CD4-positive, alpha-beta T cell treated with Interleukin-15 for 4 hours (primary cell): ENCODE measurements at regions not wholly inside any gene's neighbourhood (a gene's known extent, or its start where the extent isn't known, plus 50 kb on each side); places are given as distances from the start of the nearest gene placed in this dataset.

Experiments used
- DNase-seq: peaks from one replicate; pipeline ENCODE4 v3.0.0-alpha.2; 2020; ENCODE audit warnings: low spot score

DNA sequence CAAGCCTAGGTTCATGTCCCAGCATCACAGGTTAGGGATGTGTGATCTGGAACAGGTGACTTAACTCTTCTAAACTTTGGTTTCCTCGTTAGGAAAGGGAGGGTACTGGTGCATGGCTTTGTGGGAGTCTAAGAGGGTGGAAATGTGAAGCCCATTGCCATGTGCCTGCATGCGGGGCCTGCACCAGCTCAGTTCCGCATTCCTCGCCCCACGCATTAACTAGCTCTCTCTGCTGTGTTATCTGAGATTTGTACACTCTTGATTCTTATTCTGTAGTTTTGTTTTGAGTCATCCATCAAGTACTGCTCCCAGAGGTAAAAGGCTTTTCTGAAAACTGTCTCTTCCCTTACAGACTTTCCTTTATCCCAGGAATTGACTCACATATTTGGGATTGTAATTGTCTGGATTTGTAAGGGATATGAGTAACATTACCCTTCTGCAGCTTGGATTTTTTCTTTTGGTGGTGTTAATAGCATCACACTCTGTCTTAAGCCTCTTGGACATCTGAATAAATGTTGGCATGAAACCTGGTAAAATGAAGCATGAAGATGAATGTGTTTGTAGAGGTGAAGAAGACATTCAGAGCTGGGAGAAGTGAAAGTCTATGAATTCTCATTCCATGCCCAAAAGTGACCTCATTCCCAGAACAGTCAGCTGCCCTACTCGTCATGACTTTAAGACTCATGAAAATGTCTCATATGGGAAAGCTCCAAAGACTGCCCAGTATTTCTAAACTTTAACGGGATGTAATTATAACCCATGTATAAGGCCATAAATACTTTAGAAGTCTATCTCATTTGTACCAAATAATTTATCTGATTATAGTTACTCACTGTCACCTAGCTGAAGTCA lies 357.3 kb downstream of the FOXA2 start:
- no peak for DNase-seq

GRCh38 chr20:22223236-22223635 lies 361.1 kb downstream of the FOXA2 start:
- DNase-seq = no peak

- no peak for DNase-seq
Measured at GRCh38 chr20:22217712-22218352, 366.5 kb downstream of the FOXA2 start.

GRCh38 chr20:22216984-22217383 lies 367.4 kb downstream of the FOXA2 start:
- DNase-seq = no peak

DNA sequence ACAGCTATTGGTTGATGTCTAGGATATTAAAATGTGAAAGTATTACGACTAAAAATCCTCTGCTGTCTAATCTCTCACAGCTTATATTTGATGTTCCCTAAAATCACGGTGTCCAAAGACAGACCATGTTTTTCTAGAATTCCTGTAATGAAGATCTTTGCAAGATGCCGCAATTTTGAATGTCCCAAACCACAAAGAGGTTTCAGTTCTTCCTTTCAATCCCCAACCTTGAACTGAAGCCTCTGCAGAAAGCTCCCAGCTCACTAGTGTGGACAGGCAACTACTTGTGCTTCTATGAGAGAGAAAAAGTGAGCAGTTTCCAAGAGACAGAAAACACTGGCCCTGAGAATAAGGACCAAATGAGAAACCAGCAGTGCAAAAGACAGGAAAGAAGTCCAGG lies 370.1 kb downstream of the FOXA2 start:
- DNase-seq = no peak

- DNase-seq = no peak
Measured at GRCh38 chr20:22213271-22213670, 371.1 kb downstream of the FOXA2 start.

DNA sequence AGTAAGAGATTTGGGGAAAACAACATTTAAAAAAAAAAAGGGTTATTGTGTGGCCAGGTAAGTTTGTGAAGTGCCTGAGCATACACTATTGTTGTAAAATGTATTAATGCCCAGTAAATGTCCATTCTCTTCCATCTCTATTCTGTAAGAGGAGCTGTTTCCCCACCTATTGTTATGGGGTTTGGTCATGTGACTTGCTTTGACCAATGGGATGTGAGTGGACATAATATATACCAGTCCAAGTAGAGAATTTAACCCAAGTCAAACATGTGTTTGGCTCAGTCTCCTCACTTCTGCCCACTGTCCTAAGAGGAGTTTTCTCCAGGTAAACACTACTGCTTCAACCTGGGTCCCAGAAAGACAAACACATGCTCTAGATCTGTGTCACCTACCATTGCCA lies 377.1 kb downstream of the FOXA2 start:
- no peak for DNase-seq

DNA sequence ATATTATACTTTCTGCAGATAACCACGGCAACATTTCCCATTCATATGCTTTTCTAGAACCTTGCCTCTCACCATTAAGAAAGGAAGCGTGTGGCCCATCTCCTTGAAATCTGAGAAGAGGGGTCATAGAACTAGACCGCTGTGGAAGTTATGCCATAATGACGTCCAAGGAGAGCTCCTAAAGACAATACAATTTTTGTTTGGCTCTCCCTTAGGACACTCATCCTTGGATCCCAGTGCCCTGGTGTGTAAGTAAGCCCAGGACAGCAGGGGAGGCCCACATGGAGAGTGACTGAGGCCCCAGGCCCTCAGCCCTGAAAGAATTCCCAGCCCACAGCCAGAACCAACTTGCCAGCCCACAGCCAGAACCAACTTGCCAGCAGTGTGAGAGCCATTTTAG lies 379.6 kb downstream of the FOXA2 start:
- no peak for DNase-seq

- DNase-seq = no peak
Measured at GRCh38 chr20:22182148-22182547, 402.2 kb downstream of the FOXA2 start.

- DNase-seq = no peak
Measured at GRCh38 chr20:22180244-22180643, 404.1 kb downstream of the FOXA2 start.

- DNase-seq = no peak
Measured at GRCh38 chr20:22160101-22160652, 424.2 kb downstream of the FOXA2 start.

- no peak for DNase-seq
Measured at GRCh38 chr20:22159276-22159675, 425.1 kb downstream of the FOXA2 start.

- no peak for DNase-seq
Measured at GRCh38 chr20:22127587-22127986, 422.1 kb downstream of the PAX1 start.

DNA sequence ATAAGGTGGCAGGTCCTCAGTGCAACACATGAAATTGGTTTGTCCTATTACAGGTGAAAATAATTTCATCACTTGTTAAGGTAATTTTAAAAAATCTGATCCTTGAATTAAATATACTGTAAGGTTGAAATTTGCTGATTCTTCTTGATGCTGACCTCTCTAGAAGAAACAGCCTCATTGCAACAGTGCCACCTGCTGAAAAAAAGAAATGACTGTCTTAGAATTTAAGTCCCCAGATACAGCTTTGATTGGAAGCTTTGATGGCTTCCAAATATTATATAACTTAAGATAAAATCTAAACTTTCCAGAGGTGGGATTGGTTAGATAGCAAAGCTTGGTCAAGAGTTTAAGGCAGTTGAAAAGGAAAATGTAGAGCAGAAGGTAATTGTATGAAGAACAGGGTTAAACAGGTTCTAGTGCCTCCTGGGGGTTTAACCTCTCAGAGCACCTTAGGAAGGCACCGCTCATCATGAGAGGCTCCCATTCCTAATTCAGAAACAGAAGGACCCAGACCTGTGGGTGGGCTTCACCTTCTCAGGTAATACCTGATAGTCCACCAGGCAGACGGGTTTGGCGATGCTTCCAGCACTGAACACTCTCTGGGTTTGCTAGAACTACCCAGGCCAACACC lies 401.0 kb downstream of the PAX1 start:
- no peak for DNase-seq

DNA sequence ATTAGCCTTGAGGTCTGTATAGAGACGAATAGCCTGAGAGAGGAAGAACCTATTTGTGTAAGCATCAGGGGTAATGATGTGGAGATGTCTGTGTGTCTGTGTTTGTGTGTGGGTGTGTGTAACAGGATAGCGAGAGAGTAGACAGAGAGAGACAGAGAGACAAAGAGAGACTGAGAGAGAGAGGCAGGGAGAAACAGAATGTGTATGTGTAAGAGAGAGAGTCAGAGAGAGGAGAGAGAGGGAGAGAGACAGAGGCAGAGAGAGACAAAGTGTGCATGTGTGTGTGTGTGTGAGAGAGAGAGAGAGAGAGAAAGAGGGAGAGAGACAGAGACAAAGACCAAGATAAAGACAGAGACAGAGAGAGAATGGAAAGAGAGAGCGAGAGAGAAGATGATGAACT lies 396.1 kb downstream of the PAX1 start:
- no peak for DNase-seq

GRCh38 chr20:22100686-22101085 lies 395.2 kb downstream of the PAX1 start:
- no peak for DNase-seq

- no peak for DNase-seq
Measured at GRCh38 chr20:22099348-22099747, 393.9 kb downstream of the PAX1 start.

DNA sequence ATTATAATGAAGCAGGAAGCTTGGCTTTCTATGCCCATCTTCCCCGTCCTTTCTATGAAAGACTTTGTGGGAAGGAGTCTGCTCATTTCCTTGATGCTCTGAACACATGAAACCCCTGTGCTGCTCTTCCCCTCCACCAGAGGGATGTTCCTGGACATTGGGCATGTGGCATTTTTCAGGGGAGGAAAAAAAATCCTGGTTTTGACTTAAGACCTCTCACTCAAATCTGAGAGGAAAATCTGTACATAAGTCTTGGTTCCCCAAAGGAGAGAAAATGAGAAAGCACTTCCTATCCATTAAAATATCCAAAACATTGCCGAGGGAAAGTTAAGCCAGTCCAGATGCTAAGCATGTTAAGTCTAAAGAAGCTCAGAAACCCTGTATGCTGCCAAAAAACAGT lies 393.0 kb downstream of the PAX1 start:
- DNase-seq = no peak

DNA sequence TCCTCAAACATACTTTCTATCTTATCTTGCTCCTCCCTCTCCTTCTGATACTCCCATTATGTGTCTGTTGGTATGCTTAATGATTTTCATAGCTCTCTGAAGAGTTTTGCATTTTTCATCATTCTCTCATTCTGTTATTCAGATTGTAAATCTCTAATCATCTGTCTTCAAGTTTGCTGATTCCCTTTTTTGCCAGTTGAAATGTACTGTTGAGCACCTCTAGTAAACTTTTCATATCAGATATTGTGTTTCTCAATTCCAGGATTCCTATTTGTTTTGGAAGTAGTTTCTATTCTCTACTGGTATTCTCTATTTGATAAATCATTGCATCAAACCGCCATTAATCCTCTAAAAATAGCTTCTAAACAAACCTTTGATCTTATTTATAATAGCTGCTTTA lies 387.7 kb downstream of the PAX1 start:
- no peak for DNase-seq

DNA sequence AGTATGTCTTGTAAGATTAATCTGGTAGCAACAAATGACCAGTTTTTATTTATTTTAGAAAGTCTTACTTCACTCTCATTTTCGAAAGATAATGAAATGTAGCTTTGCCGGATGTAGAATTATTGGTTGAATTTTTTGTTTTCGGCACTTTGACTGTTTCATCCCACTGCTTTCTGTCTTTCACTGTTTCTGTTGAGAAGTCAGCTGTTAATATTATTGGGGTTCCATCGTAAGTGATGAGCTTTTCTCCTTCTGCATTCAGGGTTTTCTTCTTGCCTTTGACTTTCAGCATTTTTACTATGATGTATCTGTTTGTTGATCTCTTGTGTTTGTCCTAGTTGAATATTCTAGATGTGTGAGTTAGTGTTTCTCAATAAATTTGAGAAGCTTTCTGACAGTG lies 383.4 kb downstream of the PAX1 start:
- no peak for DNase-seq

GRCh38 chr20:22080985-22081384 lies 375.5 kb downstream of the PAX1 start:
- DNase-seq = no peak

GRCh38 chr20:22074635-22075034 lies 369.2 kb downstream of the PAX1 start:
- DNase-seq = no peak

GRCh38 chr20:22071841-22072240 lies 366.4 kb downstream of the PAX1 start:
- no peak for DNase-seq
